HEK293T (cell line): ENCODE measurements at regions not wholly inside any gene's neighbourhood (a gene's known extent, or its start where the extent isn't known, plus 50 kb on each side); places are given as distances from the start of the nearest gene placed in this dataset.

Experiments
- CTCF ChIA-PET: fragments of 350-600 bp; formaldehyde crosslinking; extraction: SDS; loops from one replicate; lab custom pipeline; 2021; ENCODE audit warnings: antibody characterized with exemption, inconsistent platforms; lab: Yijun Ruan, JAX
- POLR2A ChIA-PET: fragments of 350-600 bp; formaldehyde crosslinking; extraction: SDS; loops from one replicate; lab custom pipeline; 2020; ENCODE audit warnings: antibody characterized with exemption, inconsistent platforms; lab: Yijun Ruan, JAX
- DNase-seq: peaks from one replicate; pipeline ENCODE4 v3.0.0; 2012; ENCODE audit warnings: mixed read lengths; ENCODE audit errors: extremely low spot score
- ARNT ChIP-seq: fragments of 450-650 bp; IDR thresholded peaks from 2 replicates; pipeline ENCODE4 v1.6.1; 2017; ENCODE audit warnings: mild to moderate bottlenecking
- BHLHE40 ChIP-seq: fragments of 450-650 bp; IDR thresholded peaks from 2 replicates; pipeline ENCODE4 v1.6.1; 2016; ENCODE audit warnings: mild to moderate bottlenecking, moderate library complexity, borderline replicate concordance
- CTBP1 ChIP-seq: fragments of 450-650 bp; IDR thresholded peaks from 2 replicates; pipeline ENCODE4 v1.6.1; 2016; ENCODE audit warnings: borderline replicate concordance
- ELF4 ChIP-seq: fragments of 450-650 bp; IDR thresholded peaks from 2 replicates; pipeline ENCODE4 v1.6.1; 2017; ENCODE audit warnings: antibody characterized with exemption
- FOXA1 ChIP-seq: fragments of 450-650 bp; IDR thresholded peaks from 2 replicates; pipeline ENCODE4 v1.6.1; 2016; ENCODE audit warnings: mild to moderate bottlenecking
- FOXK2 ChIP-seq: fragments of 450-650 bp; IDR thresholded peaks from 2 replicates; pipeline ENCODE4 v1.6.1; 2016; ENCODE audit warnings: mild to moderate bottlenecking
- FOXM1 ChIP-seq: fragments of 450-650 bp; IDR thresholded peaks from 2 replicates; pipeline ENCODE4 v1.6.1; 2017; ENCODE audit warnings: mild to moderate bottlenecking, borderline replicate concordance
- HDGF ChIP-seq: fragments of 450-650 bp; IDR thresholded peaks from 2 replicates; pipeline ENCODE4 v1.6.1; 2017; ENCODE audit warnings: antibody characterized with exemption, borderline replicate concordance
- L3MBTL2 ChIP-seq: fragments of 450-650 bp; conservative IDR thresholded peaks from 2 replicates; pipeline ENCODE4 v1.6.1; 2016; ENCODE audit warnings: mild to moderate bottlenecking
- LEF1 ChIP-seq: fragments of 450-650 bp; IDR thresholded peaks from 2 replicates; pipeline ENCODE4 v1.6.1; 2017; ENCODE audit warnings: mild to moderate bottlenecking, borderline replicate concordance
- NFRKB ChIP-seq: fragments of 450-650 bp; IDR thresholded peaks from 2 replicates; pipeline ENCODE4 v1.6.1; 2016; ENCODE audit warnings: mild to moderate bottlenecking, moderate library complexity
- SP1 ChIP-seq: fragments of 450-650 bp; IDR thresholded peaks from 2 replicates; pipeline ENCODE4 v1.6.1; 2017
- SUZ12 ChIP-seq: fragments of 450-650 bp; IDR thresholded peaks from 2 replicates; pipeline ENCODE4 v1.6.1; 2016; ENCODE audit warnings: mild to moderate bottlenecking
- TARDBP ChIP-seq: fragments of 450-650 bp; IDR thresholded peaks from 2 replicates; pipeline ENCODE4 v1.6.1; 2016
- ZNF384 ChIP-seq: fragments of 450-650 bp; IDR thresholded peaks from 2 replicates; pipeline ENCODE4 v1.6.1; 2016
- TF ChIP-seq, protein P1 (sequence below): fragments of 450-650 bp; IDR thresholded peaks from 2 replicates; pipeline ENCODE4 v1.6.1; 2016

GRCh38 chr19:31681121-31681520 is 331.9 kb upstream of the TSHZ3 start:
- TF ChIP-seq FOXA1 (no peak), ARNT (no peak), HDGF (no peak), NFRKB (no peak)
- TF ChIP-seq, protein P1, sequence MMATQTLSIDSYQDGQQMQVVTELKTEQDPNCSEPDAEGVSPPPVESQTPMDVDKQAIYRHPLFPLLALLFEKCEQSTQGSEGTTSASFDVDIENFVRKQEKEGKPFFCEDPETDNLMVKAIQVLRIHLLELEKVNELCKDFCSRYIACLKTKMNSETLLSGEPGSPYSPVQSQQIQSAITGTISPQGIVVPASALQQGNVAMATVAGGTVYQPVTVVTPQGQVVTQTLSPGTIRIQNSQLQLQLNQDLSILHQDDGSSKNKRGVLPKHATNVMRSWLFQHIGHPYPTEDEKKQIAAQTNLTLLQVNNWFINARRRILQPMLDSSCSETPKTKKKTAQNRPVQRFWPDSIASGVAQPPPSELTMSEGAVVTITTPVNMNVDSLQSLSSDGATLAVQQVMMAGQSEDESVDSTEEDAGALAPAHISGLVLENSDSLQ = no peak
- ChIA-PET CTCF (no interaction called here), POLR2A (no interaction called here)
- no peak for DNase-seq

DNA sequence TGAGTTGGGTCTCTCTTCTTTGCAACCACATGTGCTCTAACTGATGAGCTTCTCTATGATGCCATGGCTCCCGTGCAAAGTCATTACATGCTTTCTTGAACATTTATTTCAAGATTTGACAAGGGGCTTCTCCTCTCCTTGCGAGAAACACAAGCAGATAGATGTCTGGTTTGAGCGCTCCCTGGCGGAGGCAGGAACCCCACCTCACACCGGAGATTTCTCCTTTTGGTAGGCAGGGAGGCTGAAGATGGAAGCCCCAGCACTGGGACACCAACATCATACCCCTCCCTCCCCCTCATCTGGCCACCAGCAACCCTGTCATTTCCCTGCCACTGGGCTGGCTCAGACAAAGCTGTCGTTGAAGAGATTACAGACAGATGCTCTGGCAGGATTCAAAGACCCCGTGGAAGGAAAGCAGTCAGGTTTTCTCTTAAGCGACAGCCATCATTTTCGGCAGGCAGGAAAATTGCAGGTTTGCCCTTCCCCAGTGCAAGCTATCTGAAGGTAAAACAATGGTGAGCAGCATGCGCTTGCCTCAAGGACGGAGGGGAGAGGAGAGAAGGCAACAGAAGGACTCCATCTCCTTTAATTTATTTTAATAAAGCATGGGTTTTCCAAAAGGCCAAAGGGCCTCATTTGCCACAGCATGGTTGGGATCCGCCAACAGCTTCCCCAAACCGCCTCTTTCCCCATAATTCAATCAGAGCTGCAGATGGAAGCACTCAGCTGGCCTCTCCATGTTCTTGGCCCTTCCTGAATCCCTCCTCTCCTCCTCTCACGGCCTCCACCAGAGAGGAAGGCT is 344.1 kb upstream of the TSHZ3 start:
- POLR2A ChIA-PET = no interaction called here
- TF ChIP-seq FOXM1 = no peak
- no peak for TF ChIP-seq ELF4
- no peak for TF ChIP-seq FOXK2
- TF ChIP-seq FOXA1 = no peak
- DNase-seq = no peak
- CTCF ChIA-PET = no interaction called here

GRCh38 chr19:31693933-31694269 is 344.7 kb upstream of the TSHZ3 start:
- TF ChIP-seq FOXA1 (no peak), SUZ12 (no peak), HDGF (no peak), ELF4 (no peak), ARNT (no peak), LEF1 (no peak), SP1 (no peak), FOXK2 (no peak), L3MBTL2 (no peak), CTBP1 (no peak), TARDBP (no peak), FOXM1 (no peak), NFRKB (no peak), ZNF384 (no peak), BHLHE40 (no peak)
- TF ChIP-seq, protein P1 = no peak

GRCh38 chr19:31694761-31695160 is 345.5 kb upstream of the TSHZ3 start:
- POLR2A ChIA-PET = no interaction called here
- DNase-seq = no peak
- CTCF ChIA-PET = no interaction called here
- TF ChIP-seq FOXA1 = no peak
- TF ChIP-seq L3MBTL2 = no peak
- no peak for TF ChIP-seq CTBP1
- TF ChIP-seq NFRKB = no peak
- TF ChIP-seq ELF4 = no peak
- TF ChIP-seq SP1 = no peak
- TF ChIP-seq HDGF = no peak
- TF ChIP-seq BHLHE40 = no peak
- no peak for TF ChIP-seq ZNF384
- TF ChIP-seq TARDBP = no peak
- TF ChIP-seq FOXM1 = no peak
- no peak for TF ChIP-seq FOXK2
- TF ChIP-seq ARNT = no peak
- TF ChIP-seq LEF1 = no peak
- TF ChIP-seq SUZ12 = no peak
- TF ChIP-seq, protein P1 = no peak

More at GRCh38 chr19:31693933-31694269, 344.7 kb upstream of the TSHZ3 start:
- no peak for DNase-seq
- POLR2A ChIA-PET = no interaction called here
- CTCF ChIA-PET = no interaction called here

DNA sequence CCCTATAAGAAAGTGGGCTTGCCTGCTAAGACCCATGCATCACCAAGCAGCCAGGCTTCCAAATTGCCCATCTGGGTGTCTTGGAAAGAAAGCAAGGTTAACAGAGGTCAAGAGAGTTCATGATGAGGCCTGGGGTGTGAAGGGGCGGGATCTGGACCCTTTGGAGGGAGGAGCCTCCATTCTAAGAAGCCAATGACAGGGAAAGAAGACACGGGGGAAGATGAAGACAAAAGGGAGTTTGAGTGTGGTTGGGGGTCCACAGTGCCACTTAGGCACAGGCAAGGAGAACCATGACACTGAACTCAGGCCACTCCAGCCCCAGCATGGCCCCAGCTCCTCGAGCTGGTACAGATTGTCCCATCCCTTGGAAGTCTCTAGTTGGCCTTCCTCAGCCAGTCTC is 350.2 kb upstream of the TSHZ3 start:
- TF ChIP-seq CTBP1 (no peak), ARNT (no peak), ZNF384 (no peak), BHLHE40 (no peak), L3MBTL2 (no peak), LEF1 (no peak), HDGF (no peak), SP1 (no peak), ELF4 (no peak), NFRKB (no peak), FOXA1 (no peak), TARDBP (no peak), SUZ12 (no peak)
- ChIA-PET POLR2A (no interaction called here), CTCF (no interaction called here)
- no peak for DNase-seq

- no peak for DNase-seq
- TF ChIP-seq BHLHE40 = no peak
- no peak for TF ChIP-seq SP1
- no peak for TF ChIP-seq ZNF384
- TF ChIP-seq ARNT = no peak
- TF ChIP-seq LEF1 = no peak
- no peak for TF ChIP-seq FOXM1
- TF ChIP-seq, protein P1 = no peak
- TF ChIP-seq SUZ12 = no peak
- no peak for TF ChIP-seq L3MBTL2
- TF ChIP-seq ELF4 = no peak
- no peak for TF ChIP-seq TARDBP
- TF ChIP-seq NFRKB = no peak
- no peak for TF ChIP-seq HDGF
- TF ChIP-seq FOXA1 = no peak
- TF ChIP-seq CTBP1 = no peak
- TF ChIP-seq FOXK2 = no peak
- ChIA-PET POLR2A (no interaction called here), CTCF (no interaction called here)
Observed at GRCh38 chr19:31701146-31701545, 351.9 kb upstream of the TSHZ3 start.
